HG02943 (cell line): ENCODE measurements at regions not wholly inside any gene's neighbourhood (a gene's known extent, or its start where the extent isn't known, plus 50 kb on each side); places are given as distances from the start of the nearest gene placed in this dataset.
"Not testable (repeated sequence)": the region's sequence is repeated elsewhere in the genome, so short reads cannot be mapped to it uniquely, and the experiment has no call there.

ENCODE experiments used
- ATAC-seq: cut with Tn5 transposase; IDR thresholded peaks from one replicate; pipeline ENCODE4 v1.9.1; 2021; ENCODE audit warnings: mild to moderate bottlenecking, low read depth, moderate library complexity; ENCODE audit not compliant: unreplicated experiment

GRCh38 chr5:86125731-86126601 lies 491.8 kb upstream of the COX7C start:
- ATAC-seq = no peak

DNA sequence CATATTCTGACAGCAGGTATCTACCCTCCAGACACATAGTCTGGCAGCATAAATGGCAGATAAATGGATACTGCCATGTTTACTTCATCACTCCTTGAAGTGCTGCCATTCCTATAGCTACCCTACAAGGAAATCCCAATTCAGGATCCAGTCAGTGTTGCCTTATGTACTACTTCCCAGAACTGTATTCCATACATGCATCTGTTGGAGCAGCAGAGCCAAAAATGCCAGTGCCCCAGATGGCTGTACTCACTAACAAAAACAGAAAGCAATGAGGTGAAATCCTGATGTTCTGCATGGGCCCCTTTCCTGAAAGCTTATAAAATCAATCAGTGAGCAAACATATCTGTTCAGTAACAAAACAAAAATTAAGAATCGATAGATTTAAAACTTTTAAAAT lies 490.0 kb upstream of the COX7C start:
- no peak for ATAC-seq

- ATAC-seq = no peak
Measured at GRCh38 chr5:86129009-86129408, 488.7 kb upstream of the COX7C start.

- no peak for ATAC-seq
Measured at GRCh38 chr5:86137297-86137696, 480.4 kb upstream of the COX7C start.

DNA sequence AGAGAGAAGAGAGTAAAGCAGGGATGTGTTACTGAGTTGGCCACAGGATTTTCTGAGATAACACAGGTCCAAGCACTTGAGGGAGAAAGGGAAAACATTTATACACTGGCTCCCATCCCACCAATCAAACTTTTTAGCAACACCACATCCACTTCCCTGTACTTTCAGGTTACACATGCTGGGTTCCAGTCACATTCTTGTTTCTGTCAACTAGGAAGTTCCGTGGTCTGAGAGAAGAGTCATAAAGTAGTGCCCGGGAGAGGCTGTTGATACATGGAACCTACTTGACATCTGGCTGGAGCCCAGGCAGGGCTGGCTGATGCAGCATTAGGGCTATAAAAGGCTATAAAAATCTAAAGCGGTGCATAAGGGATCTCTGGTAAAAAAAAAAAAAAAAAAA lies 473.9 kb upstream of the COX7C start:
- ATAC-seq = no peak

- ATAC-seq = no peak
Measured at GRCh38 chr5:86152988-86153560, 464.7 kb upstream of the COX7C start.

GRCh38 chr5:86155796-86156195 lies 461.9 kb upstream of the COX7C start:
- ATAC-seq = no peak

DNA sequence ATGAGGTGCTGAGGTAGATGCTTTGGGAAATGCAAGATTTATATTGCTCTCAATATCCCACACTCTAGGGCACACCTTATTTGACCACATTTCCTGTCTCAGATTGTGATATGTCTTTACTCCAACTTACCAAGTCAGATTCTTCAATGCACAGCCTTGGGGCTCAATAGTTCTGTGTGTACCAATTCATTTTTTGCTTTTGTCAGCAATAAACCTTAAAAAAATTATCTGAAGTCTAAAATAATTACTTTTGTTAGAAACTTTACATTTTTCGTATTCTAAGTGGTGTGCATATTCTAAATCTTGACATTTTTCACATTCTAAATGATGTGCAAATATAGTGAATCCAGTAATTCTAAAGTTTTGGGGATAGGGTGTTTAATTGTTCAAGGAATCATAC lies 447.5 kb upstream of the COX7C start:
- no peak for ATAC-seq

DNA sequence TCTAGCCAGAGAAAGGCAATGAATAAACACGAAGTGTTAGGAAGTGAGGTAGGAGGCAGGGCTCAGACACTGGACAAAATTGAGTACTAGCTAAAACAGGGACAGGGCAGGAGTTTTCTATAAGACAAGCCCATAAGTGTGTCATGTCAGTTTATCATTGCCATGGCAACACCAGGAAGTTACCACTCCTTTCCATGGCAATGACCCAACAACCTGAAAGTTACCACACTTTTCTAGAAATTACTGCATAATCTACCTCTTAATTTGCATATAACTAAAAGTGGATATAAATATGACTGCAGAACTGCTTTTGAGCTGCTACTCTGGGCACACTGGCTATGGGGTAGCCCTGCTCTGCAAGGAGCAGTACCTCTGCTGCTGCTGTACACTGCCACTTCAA lies 442.5 kb upstream of the COX7C start:
- peak; percentile 73 for ATAC-seq

- ATAC-seq = no peak
Measured at GRCh38 chr5:86199287-86199686, 418.5 kb upstream of the COX7C start.

DNA sequence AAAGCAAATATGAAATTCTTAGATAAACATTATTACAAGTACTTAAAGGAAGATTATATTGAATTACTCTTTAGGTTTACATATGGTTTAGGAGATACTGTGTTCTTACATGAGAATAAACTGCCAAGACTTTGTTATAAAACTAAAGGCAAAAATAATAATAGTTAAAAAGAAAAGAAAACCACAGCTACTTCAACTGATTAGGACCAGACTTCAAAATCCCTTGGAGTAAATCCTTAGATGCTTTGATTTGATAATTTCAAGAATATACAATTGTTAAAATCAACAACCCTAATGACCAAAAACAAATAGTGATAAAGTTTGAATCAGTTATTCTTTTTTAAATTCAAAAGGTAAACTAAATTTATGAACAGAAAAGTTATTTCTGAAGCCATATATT lies 389.6 kb upstream of the COX7C start:
- no peak for ATAC-seq

DNA sequence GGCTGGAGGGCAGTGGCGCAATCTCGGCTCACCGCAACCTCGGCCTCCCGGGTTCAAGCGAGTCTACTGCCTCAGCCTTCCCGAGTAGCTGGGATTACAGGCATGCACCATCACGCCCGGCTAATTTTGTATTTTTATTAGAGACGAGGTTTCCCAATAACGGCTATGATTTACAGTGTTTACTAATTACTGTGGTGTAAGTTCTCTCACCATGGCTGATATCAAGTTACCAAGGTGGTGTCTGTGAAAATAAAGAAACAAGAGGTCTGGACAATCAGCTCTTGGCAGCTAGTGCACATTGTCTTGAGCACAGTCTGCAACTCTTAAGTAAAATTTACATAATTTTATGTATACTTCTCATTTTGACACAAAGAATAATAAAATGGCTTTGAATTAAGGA lies 385.5 kb upstream of the COX7C start:
- no peak for ATAC-seq

GRCh38 chr5:86244153-86244552 lies 373.6 kb upstream of the COX7C start:
- no peak for ATAC-seq

DNA sequence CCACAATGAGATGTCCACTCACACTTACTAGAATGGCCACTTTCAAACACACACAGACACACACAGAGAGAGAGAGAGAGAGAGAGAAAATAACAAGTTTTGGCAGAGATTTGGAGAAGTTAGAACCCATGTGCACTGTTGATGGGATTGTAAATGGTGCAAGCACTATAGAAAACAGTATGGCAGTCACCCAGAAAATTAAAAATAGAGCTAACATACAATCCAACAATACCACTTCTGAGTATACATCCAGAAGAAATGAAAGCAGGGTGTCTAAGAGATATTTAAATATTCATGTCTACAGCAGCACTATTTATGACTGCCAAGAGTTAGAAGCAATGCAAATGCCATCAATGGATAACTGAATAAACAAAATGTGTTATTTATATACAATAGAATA lies 359.9 kb upstream of the COX7C start:
- no peak for ATAC-seq

GRCh38 chr5:86284400-86285190 lies 333.1 kb upstream of the COX7C start:
- not testable (repeated sequence) for ATAC-seq

GRCh38 chr5:86287437-86287836 lies 330.3 kb upstream of the COX7C start:
- not testable (repeated sequence) for ATAC-seq

GRCh38 chr5:86289786-86290185 lies 328.0 kb upstream of the COX7C start:
- not testable (repeated sequence) for ATAC-seq

- ATAC-seq = not testable (repeated sequence)
Measured at GRCh38 chr5:86292811-86293210, 324.9 kb upstream of the COX7C start.

DNA sequence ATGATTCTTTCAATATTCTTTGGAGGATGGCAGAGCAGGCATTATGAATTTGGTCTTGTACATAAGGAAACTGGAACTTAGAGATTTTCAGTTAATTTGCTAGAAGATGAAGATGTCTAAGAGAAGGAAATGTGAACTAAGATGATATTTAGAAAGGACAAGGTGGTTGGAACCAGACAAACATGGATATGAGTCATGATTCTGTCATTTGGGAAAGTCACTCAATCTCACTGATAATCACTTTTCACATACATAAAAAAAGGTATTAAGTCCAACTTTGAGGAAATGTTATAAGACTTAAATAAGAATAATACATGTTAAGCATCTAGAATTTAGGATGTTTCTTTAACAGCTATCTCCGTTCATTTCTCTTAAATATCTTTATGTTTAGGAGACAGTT lies 315.1 kb upstream of the COX7C start:
- ATAC-seq = not testable (repeated sequence)

- peak; percentile 80 for ATAC-seq
Measured at GRCh38 chr5:86305050-86305449, 312.7 kb upstream of the COX7C start.

DNA sequence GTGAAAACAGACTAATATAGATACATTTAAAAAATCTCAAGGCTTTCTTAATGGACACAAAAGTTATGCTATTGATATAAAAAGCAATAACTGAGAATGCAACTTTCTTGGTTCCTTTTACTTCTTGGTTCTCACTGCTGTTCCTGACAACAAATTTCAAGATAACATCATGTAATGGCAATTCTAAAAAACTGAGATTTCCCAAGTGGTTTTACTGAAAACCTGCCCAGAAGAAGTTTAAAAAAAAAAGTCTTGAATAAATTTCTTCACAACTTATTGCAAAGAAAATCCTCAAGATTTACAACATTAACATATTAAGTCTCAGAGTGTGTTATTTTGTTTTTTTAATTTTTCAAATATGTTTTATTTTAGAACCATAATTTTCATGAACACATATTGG lies 302.8 kb upstream of the COX7C start:
- ATAC-seq = no peak
